WTC11 (cell line): ENCODE measurements at regions not wholly inside any gene's neighbourhood (a gene's known extent, or its start where the extent isn't known, plus 50 kb on each side); places are given as distances from the start of the nearest gene placed in this dataset.

Experiments used
- ATAC-seq: fragments of 200-7000 bp; cut with Tn5 transposase; 2 replicates; pipeline ENCODE4 v1.10.0; 2021; ENCODE audit warnings: mild to moderate bottlenecking, moderate library complexity
- CTCF ChIA-PET: fragments of 300-600 bp; sonication (Branson Sonifier 250); formaldehyde crosslinking; loops from one replicate; lab custom pipeline; 2021; ENCODE audit warnings: antibody characterized with exemption; lab: Charles Lee
- POLR2A ChIA-PET: fragments of 350-600 bp; sonication (Branson Sonifier 250); formaldehyde crosslinking; loops from one replicate; lab custom pipeline; 2021; ENCODE audit warnings: antibody characterized with exemption; lab: Charles Lee
- DNase-seq: peaks from one replicate; pipeline ENCODE4 v3.0.0; 2021; ENCODE audit warnings: low spot score
- H3K27ac Mint-ChIP-seq: 2 replicates; pipeline ENCODE4 v1.8.0; 2021; ENCODE audit warnings: mixed read lengths
- H3K27me3 Mint-ChIP-seq: 2 replicates; pipeline ENCODE4 v1.8.0; 2021; ENCODE audit warnings: low read depth, mild to moderate bottlenecking, moderate library complexity, mixed read lengths
- H3K36me3 Mint-ChIP-seq: 2 replicates; pipeline ENCODE4 v1.8.0; 2021; ENCODE audit warnings: mixed read lengths
- H3K4me1 Mint-ChIP-seq: 2 replicates; pipeline ENCODE4 v1.8.0; 2022; ENCODE audit warnings: mixed read lengths
- H3K4me3 Mint-ChIP-seq: 2 replicates; pipeline ENCODE4 v1.8.0; 2021; ENCODE audit warnings: mild to moderate bottlenecking, moderate library complexity, mixed read lengths
- H3K9me3 Mint-ChIP-seq: 2 replicates; pipeline ENCODE4 v1.8.0; 2021; ENCODE audit warnings: mixed read lengths
- CDX4 ChIP-seq: fragments of 250-450 bp; sonication (Bioruptor Pico); IDR thresholded peaks from 2 replicates; pipeline ENCODE4 v1.9.0; 2021; ENCODE audit warnings: moderate library complexity, mild to moderate bottlenecking, inconsistent platforms, borderline replicate concordance
- CTCF ChIP-seq: fragments of 200-600 bp; IDR thresholded peaks from 2 replicates; pipeline ENCODE4 v1.8.0; 2022; ENCODE audit warnings: antibody characterized with exemption
- IRF1 ChIP-seq: sonication (generic); formaldehyde crosslinking; IDR thresholded peaks from 2 replicates; pipeline ENCODE4 v1.8.0; 2023; ENCODE audit warnings: missing genetic modification reagents
- MAX ChIP-seq: sonication (generic); formaldehyde crosslinking; IDR thresholded peaks from 2 replicates; pipeline ENCODE4 v1.8.0; 2022; ENCODE audit warnings: mild to moderate bottlenecking, missing genetic modification reagents
- MLX ChIP-seq: sonication (generic); formaldehyde crosslinking; IDR thresholded peaks from 2 replicates; pipeline ENCODE4 v1.8.1; 2023; ENCODE audit warnings: mild to moderate bottlenecking, missing genetic modification reagents, moderate library complexity
- NFYB ChIP-seq: sonication (generic); formaldehyde crosslinking; conservative IDR thresholded peaks from 2 replicates; pipeline ENCODE4 v1.8.0; 2022; ENCODE audit warnings: low read depth, missing genetic modification reagents
- OVOL2 ChIP-seq: fragments of 250-450 bp; sonication (Bioruptor Pico); IDR thresholded peaks from 2 replicates; pipeline ENCODE4 v1.9.0; 2021; ENCODE audit warnings: mild to moderate bottlenecking, borderline replicate concordance
- SMAD4 ChIP-seq: sonication (generic); formaldehyde crosslinking; IDR thresholded peaks from 2 replicates; pipeline ENCODE4 v1.8.0; 2022; ENCODE audit warnings: mild to moderate bottlenecking, missing genetic modification reagents
- SP1 ChIP-seq: sonication (generic); formaldehyde crosslinking; conservative IDR thresholded peaks from 2 replicates; pipeline ENCODE4 v1.8.1; 2022; ENCODE audit warnings: missing genetic modification reagents
- TEAD1 ChIP-seq: sonication (generic); formaldehyde crosslinking; IDR thresholded peaks from 2 replicates; pipeline ENCODE4 v1.8.0; 2022; ENCODE audit warnings: mild to moderate bottlenecking, missing genetic modification reagents
- USF1 ChIP-seq: sonication (generic); formaldehyde crosslinking; IDR thresholded peaks from 2 replicates; pipeline ENCODE4 v1.8.0; 2022; ENCODE audit warnings: mild to moderate bottlenecking, missing genetic modification reagents
- ZNF263 ChIP-seq: sonication (generic); formaldehyde crosslinking; IDR thresholded peaks from 2 replicates; pipeline ENCODE4 v1.8.1; 2022; ENCODE audit warnings: low read depth, mild to moderate bottlenecking, moderate library complexity, missing genetic modification reagents
- ZNF317 ChIP-seq: sonication (generic); formaldehyde crosslinking; IDR thresholded peaks from 2 replicates; pipeline ENCODE4 v1.8.1; 2023; ENCODE audit warnings: low read depth, mild to moderate bottlenecking, moderate library complexity, missing genetic modification reagents, borderline replicate concordance
- ZNF671 ChIP-seq: fragments of 250-450 bp; sonication (Bioruptor Pico); IDR thresholded peaks from 2 replicates; pipeline ENCODE4 v1.8.0; 2021; ENCODE audit warnings: mild to moderate bottlenecking
- TF ChIP-seq, protein P1 (sequence below): sonication (generic); formaldehyde crosslinking; IDR thresholded peaks from 2 replicates; pipeline ENCODE4 v1.8.0; 2023; ENCODE audit warnings: mild to moderate bottlenecking, missing genetic modification reagents
- TF ChIP-seq, protein P2 (sequence below): sonication (generic); formaldehyde crosslinking; IDR thresholded peaks from 2 replicates; pipeline ENCODE4 v1.8.1; 2023; ENCODE audit warnings: mild to moderate bottlenecking, missing genetic modification reagents

DNA sequence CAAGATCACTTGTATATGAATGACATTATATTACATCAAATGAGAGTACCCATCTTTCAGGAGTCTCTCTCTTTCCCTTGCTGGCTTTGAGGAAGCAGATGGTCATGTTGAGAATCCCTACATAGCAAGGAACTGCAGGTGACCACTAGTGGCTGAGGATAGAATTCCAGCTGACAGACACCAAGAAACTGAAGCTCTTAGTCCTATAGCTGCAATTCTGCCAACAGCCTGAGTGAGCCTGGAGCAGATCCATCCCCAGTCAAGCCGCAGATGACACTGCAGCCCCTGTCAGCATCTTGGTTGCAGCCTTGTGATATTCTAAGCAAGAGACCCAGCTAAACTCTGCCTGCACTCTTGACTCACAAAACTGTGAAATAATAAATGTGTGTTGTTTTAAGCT is 531.5 kb downstream of the CSNK1G3 start (continued):
- TF ChIP-seq SMAD4 (CRISPR knock-in tag) (no peak), SP1 (CRISPR knock-in tag) (no peak)
- TF ChIP-seq, protein P1, sequence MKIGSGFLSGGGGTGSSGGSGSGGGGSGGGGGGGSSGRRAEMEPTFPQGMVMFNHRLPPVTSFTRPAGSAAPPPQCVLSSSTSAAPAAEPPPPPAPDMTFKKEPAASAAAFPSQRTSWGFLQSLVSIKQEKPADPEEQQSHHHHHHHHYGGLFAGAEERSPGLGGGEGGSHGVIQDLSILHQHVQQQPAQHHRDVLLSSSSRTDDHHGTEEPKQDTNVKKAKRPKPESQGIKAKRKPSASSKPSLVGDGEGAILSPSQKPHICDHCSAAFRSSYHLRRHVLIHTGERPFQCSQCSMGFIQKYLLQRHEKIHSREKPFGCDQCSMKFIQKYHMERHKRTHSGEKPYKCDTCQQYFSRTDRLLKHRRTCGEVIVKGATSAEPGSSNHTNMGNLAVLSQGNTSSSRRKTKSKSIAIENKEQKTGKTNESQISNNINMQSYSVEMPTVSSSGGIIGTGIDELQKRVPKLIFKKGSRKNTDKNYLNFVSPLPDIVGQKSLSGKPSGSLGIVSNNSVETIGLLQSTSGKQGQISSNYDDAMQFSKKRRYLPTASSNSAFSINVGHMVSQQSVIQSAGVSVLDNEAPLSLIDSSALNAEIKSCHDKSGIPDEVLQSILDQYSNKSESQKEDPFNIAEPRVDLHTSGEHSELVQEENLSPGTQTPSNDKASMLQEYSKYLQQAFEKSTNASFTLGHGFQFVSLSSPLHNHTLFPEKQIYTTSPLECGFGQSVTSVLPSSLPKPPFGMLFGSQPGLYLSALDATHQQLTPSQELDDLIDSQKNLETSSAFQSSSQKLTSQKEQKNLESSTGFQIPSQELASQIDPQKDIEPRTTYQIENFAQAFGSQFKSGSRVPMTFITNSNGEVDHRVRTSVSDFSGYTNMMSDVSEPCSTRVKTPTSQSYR: no peak

DNA sequence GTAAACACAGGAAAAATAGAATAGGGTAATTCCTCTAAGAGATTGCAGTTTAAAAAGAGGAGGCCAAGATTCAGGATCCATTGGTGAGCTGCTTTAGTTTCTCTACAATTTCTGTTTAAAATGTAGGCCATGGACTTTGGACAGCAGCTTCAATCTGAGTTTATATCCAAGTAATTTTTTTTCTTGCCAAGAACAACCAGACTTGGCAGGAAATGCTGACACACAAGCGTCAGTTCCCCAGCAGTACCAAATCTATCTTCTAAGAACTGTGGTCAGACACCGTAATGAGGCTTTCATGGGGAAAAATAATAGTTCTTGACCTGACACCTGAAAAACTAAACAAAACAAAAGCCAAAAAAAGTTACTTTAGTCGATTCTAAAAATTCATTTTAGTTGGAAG is 528.8 kb downstream of the CSNK1G3 start:
- peaks cover 3% of the 10 kb centered on the region for H3K4me1 Mint-ChIP-seq
- TF ChIP-seq CTCF: no peak
- no peak for TF ChIP-seq USF1
- TF ChIP-seq NFYB: no peak
- no peak for TF ChIP-seq MAX (CRISPR knock-in tag)
- no peak for TF ChIP-seq MLX
- no peak for TF ChIP-seq ZNF263 (CRISPR knock-in tag)
- TF ChIP-seq ZNF671 (CRISPR knock-in tag): no peak
- no peak for TF ChIP-seq IRF1 (CRISPR knock-in tag)
- TF ChIP-seq OVOL2 (CRISPR knock-in tag): no peak
- no peak for TF ChIP-seq CDX4 (CRISPR knock-in tag)
- TF ChIP-seq, protein P1: no peak
- TF ChIP-seq, protein P2, sequence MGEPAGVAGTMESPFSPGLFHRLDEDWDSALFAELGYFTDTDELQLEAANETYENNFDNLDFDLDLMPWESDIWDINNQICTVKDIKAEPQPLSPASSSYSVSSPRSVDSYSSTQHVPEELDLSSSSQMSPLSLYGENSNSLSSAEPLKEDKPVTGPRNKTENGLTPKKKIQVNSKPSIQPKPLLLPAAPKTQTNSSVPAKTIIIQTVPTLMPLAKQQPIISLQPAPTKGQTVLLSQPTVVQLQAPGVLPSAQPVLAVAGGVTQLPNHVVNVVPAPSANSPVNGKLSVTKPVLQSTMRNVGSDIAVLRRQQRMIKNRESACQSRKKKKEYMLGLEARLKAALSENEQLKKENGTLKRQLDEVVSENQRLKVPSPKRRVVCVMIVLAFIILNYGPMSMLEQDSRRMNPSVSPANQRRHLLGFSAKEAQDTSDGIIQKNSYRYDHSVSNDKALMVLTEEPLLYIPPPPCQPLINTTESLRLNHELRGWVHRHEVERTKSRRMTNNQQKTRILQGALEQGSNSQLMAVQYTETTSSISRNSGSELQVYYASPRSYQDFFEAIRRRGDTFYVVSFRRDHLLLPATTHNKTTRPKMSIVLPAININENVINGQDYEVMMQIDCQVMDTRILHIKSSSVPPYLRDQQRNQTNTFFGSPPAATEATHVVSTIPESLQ (CRISPR knock-in tag): no peak
- TF ChIP-seq TEAD1: no peak
- TF ChIP-seq ZNF317 (CRISPR knock-in tag): no peak
- H3K9me3 Mint-ChIP-seq: peaks cover 30% of the 10 kb centered on the region
- H3K36me3 Mint-ChIP-seq: peaks cover 24% of the 10 kb centered on the region
- no peak overlapping the region for H3K27ac Mint-ChIP-seq
- POLR2A ChIA-PET: no interaction called here
- DNase-seq: no peak
- no peak for ATAC-seq
- no peak overlapping the region for H3K4me3 Mint-ChIP-seq
- H3K27me3 Mint-ChIP-seq: no peaks in the 10 kb centered on the region
- CTCF ChIA-PET: no interaction called here
